HFFc6 (cell line): ENCODE measurements at regions not wholly inside any gene's neighbourhood (a gene's known extent, or its start where the extent isn't known, plus 50 kb on each side); places are given as distances from the start of the nearest gene placed in this dataset.
A peak's percentile ranks its signal among the peaks of the same experiment; 100 is the strongest.

Experiments used
- DNase-seq: peaks from one replicate; pipeline ENCODE4 v3.0.0-alpha.2; 2018
- H3K27ac Mint-ChIP-seq: 2 replicates; pipeline ENCODE4 v1.8.0; 2020; ENCODE audit warnings: mild to moderate bottlenecking, mixed read lengths
- H3K27me3 Mint-ChIP-seq: 2 replicates; pipeline ENCODE4 v1.8.0; 2021; ENCODE audit warnings: mild to moderate bottlenecking, moderate library complexity, mixed read lengths; ENCODE audit not compliant: insufficient read depth
- H3K36me3 Mint-ChIP-seq: 2 replicates; pipeline ENCODE4 v1.8.0; 2021; ENCODE audit warnings: low read depth, mixed read lengths
- H3K4me1 Mint-ChIP-seq: 2 replicates; pipeline ENCODE4 v1.8.0; 2020; ENCODE audit warnings: low read depth, mixed read lengths
- H3K4me3 Mint-ChIP-seq: 2 replicates; pipeline ENCODE4 v1.8.0; 2020; ENCODE audit warnings: mild to moderate bottlenecking, moderate library complexity, mixed read lengths
- H3K9me3 Mint-ChIP-seq: 2 replicates; pipeline ENCODE4 v1.8.0; 2020; ENCODE audit warnings: mild to moderate bottlenecking, mixed read lengths
- CTCF ChIP-seq: fragments of 200-600 bp; sonication (generic); IDR thresholded peaks from 2 replicates; pipeline ENCODE4 v1.5.0; 2021; ENCODE audit warnings: antibody characterized with exemption, mild to moderate bottlenecking

GRCh38 chrX:437661-438390 lies 51.1 kb upstream of the PPP2R3B start:
- H3K27ac Mint-ChIP-seq, result peak overlapping the region; percentile 35; the same call in 1 of the 2 replicates

DNA sequence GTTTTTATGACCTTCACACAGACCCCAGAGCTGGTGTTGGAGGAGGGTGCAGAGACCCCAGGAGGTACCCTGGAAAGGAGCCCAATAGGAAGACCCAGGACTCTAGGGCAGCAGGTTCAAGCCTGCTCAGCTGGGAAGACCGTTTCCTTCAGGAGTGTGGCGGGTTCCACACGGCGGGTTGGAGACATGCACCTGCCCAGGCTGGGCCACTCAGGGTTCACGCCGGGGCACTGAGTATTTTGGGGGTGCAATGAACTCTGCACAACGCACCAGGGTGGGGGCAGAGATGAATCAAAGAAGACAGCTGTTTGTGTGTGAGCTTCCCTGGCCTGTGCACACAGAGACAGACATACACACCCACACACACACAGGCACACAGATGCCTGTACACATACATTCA lies 52.5 kb upstream of the PPP2R3B start:
- H3K36me3 Mint-ChIP-seq, result peaks cover 16% of the 10 kb centered on the region
- H3K4me1 Mint-ChIP-seq, result peaks cover 28% of the 10 kb centered on the region
- H3K27ac Mint-ChIP-seq, result no peak overlapping the region; the same call in 1 of the 2 replicates
- no peak overlapping the region for H3K4me3 Mint-ChIP-seq
- TF ChIP-seq CTCF, result no peak
- DNase-seq, result no peak
- peaks cover 16% of the 10 kb centered on the region for H3K9me3 Mint-ChIP-seq
- H3K27me3 Mint-ChIP-seq, result peaks cover 8% of the 10 kb centered on the region

More at GRCh38 chrX:437661-438390, 51.1 kb upstream of the PPP2R3B start:
- DNase-seq, result no peak
- H3K27me3 Mint-ChIP-seq, result peaks cover 8% of the 10 kb centered on the region
- H3K36me3 Mint-ChIP-seq, result peaks cover 16% of the 10 kb centered on the region
- TF ChIP-seq CTCF, result no peak
- H3K9me3 Mint-ChIP-seq, result peaks cover 16% of the 10 kb centered on the region
- H3K4me1 Mint-ChIP-seq, result peaks cover 14% of the 10 kb centered on the region
- H3K4me3 Mint-ChIP-seq, result peak overlapping the region; percentile 45; the same call in 1 of the 2 replicates

- no peak for DNase-seq
- peaks cover 31% of the 10 kb centered on the region for H3K4me1 Mint-ChIP-seq
- peaks cover 16% of the 10 kb centered on the region for H3K36me3 Mint-ChIP-seq
- no peak overlapping the region for H3K4me3 Mint-ChIP-seq
- no peak overlapping the region; the same call in 1 of the 2 replicates for H3K27ac Mint-ChIP-seq
- H3K27me3 Mint-ChIP-seq, result peaks cover 8% of the 10 kb centered on the region
- peaks cover 16% of the 10 kb centered on the region for H3K9me3 Mint-ChIP-seq
- no peak for TF ChIP-seq CTCF
Observed at GRCh38 chrX:439719-440118, 53.0 kb upstream of the PPP2R3B start.

GRCh38 chrX:440636-441035 lies 53.9 kb upstream of the PPP2R3B start:
- H3K27me3 Mint-ChIP-seq, result peaks cover 8% of the 10 kb centered on the region
- H3K27ac Mint-ChIP-seq, result no peak overlapping the region
- no peak for TF ChIP-seq CTCF
- peaks cover 16% of the 10 kb centered on the region for H3K9me3 Mint-ChIP-seq
- DNase-seq, result no peak
- H3K4me1 Mint-ChIP-seq, result peaks cover 31% of the 10 kb centered on the region
- H3K36me3 Mint-ChIP-seq, result peaks cover 16% of the 10 kb centered on the region
- H3K4me3 Mint-ChIP-seq, result no peak overlapping the region

GRCh38 chrX:443536-444210 lies 57.0 kb upstream of the PPP2R3B start:
- Mint-ChIP-seq H3K36me3 (peaks cover 16% of the 10 kb centered on the region), H3K27ac (peak overlapping the region; percentile 71), H3K27me3 (peaks cover 2% of the 10 kb centered on the region; the same call in 1 of the 2 replicates), H3K4me3 (peak overlapping the region; percentile 7), H3K9me3 (peaks cover 16% of the 10 kb centered on the region), H3K4me1 (peaks cover 17% of the 10 kb centered on the region)
- no peak for TF ChIP-seq CTCF
- DNase-seq, result peak; percentile 48
